Choroid plexus epithelial cell (primary cell): ENCODE measurements at regions not wholly inside any gene's neighbourhood (a gene's known extent, or its start where the extent isn't known, plus 50 kb on each side); places are given as distances from the start of the nearest gene placed in this dataset.
A peak's percentile ranks its signal among the peaks of the same experiment; 100 is the strongest.

Source experiments
- DNase-seq: peaks from one replicate; pipeline ENCODE4 v3.0.0-alpha.2; 2010; ENCODE audit warnings: low read depth
- H3K4me3 ChIP-seq: 2 replicates; pipeline ENCODE4 v1.5.1; 2011; ENCODE audit warnings: low read depth, mild to moderate bottlenecking, control low read depth, low read length, moderate library complexity
- TF ChIP-seq, protein P1 (sequence below): conservative IDR thresholded peaks from 2 replicates; pipeline ENCODE4 v1.5.1; 2011; ENCODE audit warnings: low read depth, mild to moderate bottlenecking, control low read depth, inconsistent platforms, low read length, moderate library complexity

GRCh38 chr3:15964605-15965442, 167.0 kb upstream of the ANKRD28 start:
- peak; percentile 63 for DNase-seq
- peak overlapping the region; percentile 28 for H3K4me3 ChIP-seq
- TF ChIP-seq, protein P1, sequence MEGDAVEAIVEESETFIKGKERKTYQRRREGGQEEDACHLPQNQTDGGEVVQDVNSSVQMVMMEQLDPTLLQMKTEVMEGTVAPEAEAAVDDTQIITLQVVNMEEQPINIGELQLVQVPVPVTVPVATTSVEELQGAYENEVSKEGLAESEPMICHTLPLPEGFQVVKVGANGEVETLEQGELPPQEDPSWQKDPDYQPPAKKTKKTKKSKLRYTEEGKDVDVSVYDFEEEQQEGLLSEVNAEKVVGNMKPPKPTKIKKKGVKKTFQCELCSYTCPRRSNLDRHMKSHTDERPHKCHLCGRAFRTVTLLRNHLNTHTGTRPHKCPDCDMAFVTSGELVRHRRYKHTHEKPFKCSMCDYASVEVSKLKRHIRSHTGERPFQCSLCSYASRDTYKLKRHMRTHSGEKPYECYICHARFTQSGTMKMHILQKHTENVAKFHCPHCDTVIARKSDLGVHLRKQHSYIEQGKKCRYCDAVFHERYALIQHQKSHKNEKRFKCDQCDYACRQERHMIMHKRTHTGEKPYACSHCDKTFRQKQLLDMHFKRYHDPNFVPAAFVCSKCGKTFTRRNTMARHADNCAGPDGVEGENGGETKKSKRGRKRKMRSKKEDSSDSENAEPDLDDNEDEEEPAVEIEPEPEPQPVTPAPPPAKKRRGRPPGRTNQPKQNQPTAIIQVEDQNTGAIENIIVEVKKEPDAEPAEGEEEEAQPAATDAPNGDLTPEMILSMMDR = no peak

- no peak overlapping the region for H3K4me3 ChIP-seq
- no peak for DNase-seq
- TF ChIP-seq, protein P1 = no peak
These were observed 169.8 kb upstream of the ANKRD28 start for GRCh38 chr3:15967577-15967976.

DNA sequence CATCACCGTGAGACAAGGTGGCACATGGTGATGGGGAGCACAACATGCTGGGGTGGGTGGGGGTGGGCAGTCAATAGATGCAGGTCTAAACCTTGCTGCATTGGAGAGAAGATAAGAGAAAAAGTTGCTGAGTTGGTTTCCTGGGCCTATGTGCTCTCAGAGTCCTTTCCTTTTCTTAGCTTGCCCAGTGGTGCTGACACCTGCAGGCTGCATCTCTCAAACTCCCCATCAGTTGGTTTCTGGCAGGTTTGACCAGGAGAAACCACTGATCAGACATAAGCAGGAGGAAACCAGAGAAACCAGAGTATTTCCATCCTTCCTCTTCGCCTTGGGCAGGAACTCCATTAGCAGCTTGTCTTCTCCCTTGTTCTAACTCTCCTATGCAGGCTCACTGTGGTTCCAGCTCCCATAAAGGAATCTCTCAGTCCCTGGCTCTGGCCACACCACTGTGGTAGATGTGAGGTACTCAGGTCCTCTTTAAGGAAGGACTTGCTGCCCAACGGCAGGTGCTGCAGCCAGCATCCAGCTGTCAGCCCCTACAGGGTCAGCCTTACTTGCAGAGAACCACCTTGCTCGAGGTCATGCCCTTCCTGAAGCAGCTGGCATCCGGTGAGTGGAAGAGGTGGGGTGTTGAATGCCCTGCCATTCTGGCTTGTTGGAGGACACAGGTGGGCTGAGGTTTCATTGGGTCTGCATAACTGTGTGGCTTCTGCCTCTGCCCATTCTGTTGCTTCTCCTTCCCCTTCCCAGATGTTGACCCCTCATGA, 172.3 kb upstream of the ANKRD28 start:
- DNase-seq = no peak
- TF ChIP-seq, protein P1 = peak; percentile 10
- H3K4me3 ChIP-seq = no peak overlapping the region

DNA sequence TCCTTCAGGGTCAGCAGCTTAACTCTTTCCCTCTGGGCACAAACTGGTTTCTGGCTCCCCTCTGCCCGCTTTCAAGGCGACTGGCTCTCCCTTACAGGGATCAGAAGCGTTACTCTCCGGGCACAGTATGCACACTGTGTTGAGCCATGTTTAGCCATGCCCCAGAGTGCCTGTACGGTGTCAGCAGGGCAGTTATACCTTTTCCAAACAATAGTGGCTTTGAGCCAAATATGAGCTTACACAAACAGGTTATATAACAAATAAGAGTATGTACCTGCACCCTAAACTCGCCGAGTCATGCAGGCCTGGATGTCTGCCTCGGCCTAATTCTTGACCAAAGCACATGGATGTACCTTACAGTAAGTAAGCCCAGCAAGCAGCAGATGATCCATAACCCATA, 175.6 kb upstream of the ANKRD28 start:
- no peak overlapping the region for H3K4me3 ChIP-seq
- TF ChIP-seq, protein P1 = no peak
- DNase-seq = no peak

GRCh38 chr3:15973940-15974339, 176.2 kb upstream of the ANKRD28 start:
- no peak overlapping the region for H3K4me3 ChIP-seq
- TF ChIP-seq, protein P1 = no peak
- DNase-seq = no peak

GRCh38 chr3:15974647-15975046, 176.9 kb upstream of the ANKRD28 start:
- TF ChIP-seq, protein P1 = peak; percentile 17
- H3K4me3 ChIP-seq = no peak overlapping the region
- DNase-seq = no peak
